H9 (cell line): ENCODE measurements at regions not wholly inside any gene's neighbourhood (a gene's known extent, or its start where the extent isn't known, plus 50 kb on each side); places are given as distances from the start of the nearest gene placed in this dataset.

Experiments used
- DNase-seq: peaks from one replicate; pipeline ENCODE4 v3.0.0-alpha.2; 2017
- H2AFZ ChIP-seq: one replicate; pipeline ENCODE4 v1.6.1; 2013; ENCODE audit warnings: mild to moderate bottlenecking, low read length, control low read depth, moderate library complexity
- H2AK5ac ChIP-seq: 2 replicates; pipeline ENCODE4 v1.6.1; 2013; ENCODE audit warnings: low read length, control low read depth, mixed read lengths; ENCODE audit not compliant: insufficient read length
- H2BK120ac ChIP-seq: one replicate; pipeline ENCODE4 v1.6.1; 2013; ENCODE audit warnings: low read depth, mild to moderate bottlenecking, low read length, control low read depth, inconsistent platforms; ENCODE audit not compliant: poor library complexity, severe bottlenecking
- H2BK12ac ChIP-seq: 2 replicates; pipeline ENCODE4 v1.6.1; 2013; ENCODE audit warnings: low read length, control low read depth, mixed read lengths, low read depth; ENCODE audit not compliant: insufficient read length
- H2BK15ac ChIP-seq: 2 replicates; pipeline ENCODE4 v1.6.1; 2013; ENCODE audit warnings: low read depth, low read length, control low read depth
- H2BK20ac ChIP-seq: one replicate; pipeline ENCODE4 v1.6.1; 2013; ENCODE audit warnings: low read depth, mild to moderate bottlenecking, low read length, control low read depth, inconsistent platforms; ENCODE audit not compliant: poor library complexity, severe bottlenecking
- H2BK5ac ChIP-seq: 2 replicates; pipeline ENCODE4 v1.6.1; 2013; ENCODE audit warnings: low read length, control low read depth, mixed read lengths; ENCODE audit not compliant: insufficient read length
- H3K14ac ChIP-seq: 2 replicates; pipeline ENCODE4 v1.6.1; 2013; ENCODE audit warnings: low read length, control low read depth; ENCODE audit not compliant: insufficient read depth
- H3K18ac ChIP-seq: 2 replicates; pipeline ENCODE4 v1.6.1; 2013; ENCODE audit warnings: low read depth, mild to moderate bottlenecking, mixed read lengths, low read length, control low read depth; ENCODE audit not compliant: insufficient read length
- H3K23ac ChIP-seq: 2 replicates; pipeline ENCODE4 v1.6.1; 2013; ENCODE audit warnings: low read length, control low read depth, mixed read lengths, low read depth; ENCODE audit not compliant: insufficient read length
- H3K23me2 ChIP-seq: 2 replicates; pipeline ENCODE4 v1.6.1; 2013; ENCODE audit warnings: low read depth, mild to moderate bottlenecking, mixed read lengths, low read length, control low read depth; ENCODE audit not compliant: insufficient read length, poor library complexity, severe bottlenecking
- H3K27ac ChIP-seq: 2 replicates; pipeline ENCODE4 v1.5.1; 2013; ENCODE audit warnings: low read length, control low read depth, mixed read lengths, low read depth; ENCODE audit not compliant: insufficient read length
- H3K27me3 ChIP-seq: 2 replicates; pipeline ENCODE4 v1.6.1; 2013; ENCODE audit warnings: low read length, control low read depth, inconsistent platforms; ENCODE audit not compliant: insufficient read depth
- H3K4ac ChIP-seq: 2 replicates; pipeline ENCODE4 v1.6.1; 2013; ENCODE audit warnings: low read depth, mild to moderate bottlenecking, control low read depth, inconsistent platforms, low read length, moderate library complexity
- H3K4me1 ChIP-seq: 2 replicates; pipeline ENCODE4 v1.6.1; 2013; ENCODE audit warnings: low read length, control low read depth, inconsistent platforms; ENCODE audit not compliant: insufficient read depth
- H3K4me2 ChIP-seq: 2 replicates; pipeline ENCODE4 v1.6.1; 2013; ENCODE audit warnings: low read length, control low read depth, mixed read lengths; ENCODE audit not compliant: insufficient read length, insufficient read depth
- H3K56ac ChIP-seq: 2 replicates; pipeline ENCODE4 v1.6.1; 2013; ENCODE audit warnings: low read depth, mild to moderate bottlenecking, mixed read lengths, low read length, control low read depth; ENCODE audit not compliant: insufficient read length
- H3K79me1 ChIP-seq: 2 replicates; pipeline ENCODE4 v1.6.1; 2013; ENCODE audit warnings: low read depth, mild to moderate bottlenecking, moderate library complexity, low read length, control low read depth, inconsistent platforms; ENCODE audit not compliant: insufficient read depth, poor library complexity, severe bottlenecking
- H3K79me2 ChIP-seq: 2 replicates; pipeline ENCODE4 v1.6.1; 2013; ENCODE audit warnings: low read length, control low read depth, inconsistent platforms; ENCODE audit not compliant: insufficient read depth
- H3K9ac ChIP-seq: 2 replicates; pipeline ENCODE4 v1.6.1; 2013; ENCODE audit warnings: low read length, control low read depth, mixed read lengths; ENCODE audit not compliant: insufficient read length; ENCODE audit errors: extremely low read depth
- H3K9me3 ChIP-seq: one replicate; pipeline ENCODE4 v1.6.1; 2013; ENCODE audit warnings: low read depth, low read length, inconsistent platforms; ENCODE audit not compliant: control insufficient read depth
- H3T11ph ChIP-seq: one replicate; pipeline ENCODE4 v1.6.1; 2013; ENCODE audit warnings: mild to moderate bottlenecking, low read length, control low read depth, inconsistent platforms
- H4K20me1 ChIP-seq: one replicate; pipeline ENCODE4 v1.6.1; 2013; ENCODE audit not compliant: control insufficient read depth, insufficient read length, insufficient read depth
- H4K5ac ChIP-seq: 2 replicates; pipeline ENCODE4 v1.6.1; 2013; ENCODE audit warnings: low read depth, mild to moderate bottlenecking, mixed read lengths, low read length, control low read depth; ENCODE audit not compliant: insufficient read length
- H4K8ac ChIP-seq: replicated peaks from 2 replicates; pipeline ENCODE4 v1.6.1; 2013; ENCODE audit warnings: low read length, control low read depth, mixed read lengths, low read depth; ENCODE audit not compliant: insufficient read length
- H4K91ac ChIP-seq: 2 replicates; pipeline ENCODE4 v1.6.1; 2013; ENCODE audit warnings: low read depth, mild to moderate bottlenecking, moderate library complexity, mixed read lengths, low read length, control low read depth; ENCODE audit not compliant: insufficient read length
- H3K27ac Mint-ChIP-seq, 3 experiments: 2 replicates in 2 of 3; 3 replicates in 1 of 3; pipeline ENCODE4 v1.8.0; 2020 to 2021; ENCODE audit warnings: mixed read lengths in 3 of 3, mild to moderate bottlenecking in 1 of 3, moderate library complexity in 1 of 3
- H3K27me3 Mint-ChIP-seq: 2 replicates; pipeline ENCODE4 v1.8.0; 2021; ENCODE audit warnings: low read depth, mild to moderate bottlenecking, moderate library complexity, mixed read lengths
- H3K36me3 Mint-ChIP-seq, 3 experiments: 2 replicates in 2 of 3; 3 replicates in 1 of 3; pipeline ENCODE4 v1.8.0; 2020 to 2021; ENCODE audit warnings: low read depth in 3 of 3, mixed read lengths in 3 of 3; ENCODE audit not compliant: insufficient read depth in 1 of 3
- H3K4me1 Mint-ChIP-seq, 2 experiments: 2 replicates each; pipeline ENCODE4 v1.8.0; 2020; ENCODE audit warnings: mixed read lengths in 2 of 2
- H3K4me3 Mint-ChIP-seq, 2 experiments: 2 replicates in 1 of 2; 3 replicates in 1 of 2; pipeline ENCODE4 v1.8.0; 2020 to 2021; ENCODE audit warnings: mild to moderate bottlenecking in 2 of 2, mixed read lengths in 2 of 2, moderate library complexity in 1 of 2
- H3K9me3 Mint-ChIP-seq, 2 experiments: 2 replicates in 1 of 2; 3 replicates in 1 of 2; pipeline ENCODE4 v1.8.0; 2020; ENCODE audit warnings: mild to moderate bottlenecking in 2 of 2, mixed read lengths in 2 of 2, moderate library complexity in 1 of 2
- CTCF ChIP-seq: fragments of 200-600 bp; sonication (generic); conservative IDR thresholded peaks from 3 replicates; pipeline ENCODE4 v1.8.0; 2021; ENCODE audit warnings: antibody characterized with exemption, mild to moderate bottlenecking
- WGBS: extraction: QIAGEN DNeasy Blood & Tissue Kit; methylation state at CpG from one replicate; pipeline ENCODE4 v1.1.7; 2013; ENCODE audit warnings: missing lambda C conversion rate, low lambda C conversion rate, mixed read lengths; ENCODE audit not compliant: insufficient read length; ENCODE audit errors: extremely low coverage; 5-methylcytosine and 5-hydroxymethylcytosine counted together

- Histone ChIP-seq H4K91ac (no peak overlapping the region), H2BK12ac (no peak overlapping the region), H4K20me1 (no peaks in the 10 kb centered on the region), H2BK20ac (no peak overlapping the region), H2AK5ac (no peak overlapping the region), H3K79me1 (no peaks in the 10 kb centered on the region), H3T11ph (no peak overlapping the region), H4K8ac (no peak overlapping the region), H2BK15ac (no peak overlapping the region), H3K23me2 (no peaks in the 10 kb centered on the region), H3K79me2 (no peaks in the 10 kb centered on the region), H3K18ac (no peak overlapping the region), H4K5ac (no peak overlapping the region), H3K14ac (no peak overlapping the region), H3K56ac (no peak overlapping the region), H3K4ac (no peak overlapping the region), H2BK120ac (no peak overlapping the region), H3K27me3 (no peaks in the 10 kb centered on the region), H3K9me3 (no peaks in the 10 kb centered on the region), H3K4me1 (no peaks in the 10 kb centered on the region), H3K4me2 (no peak overlapping the region), H2BK5ac (no peak overlapping the region), H3K9ac (no peak overlapping the region), H3K27ac (no peak overlapping the region), H3K23ac (no peak overlapping the region), H2AFZ (no peak overlapping the region)
- H3K27ac Mint-ChIP-seq = no peak overlapping the region
- peak; percentile 10 for DNase-seq
- WGBS = no CpG with 5 or more reads among the region's 10 CpGs
- peaks cover 24% of the 10 kb centered on the region for H3K27me3 Mint-ChIP-seq
- peaks cover 0 to 3% of the 10 kb centered on the region in 2 experiments; a peak in 2 of 4 replicates for H3K4me1 Mint-ChIP-seq
- no peak for TF ChIP-seq CTCF
- no peaks in the 10 kb centered on the region for H3K36me3 Mint-ChIP-seq
- no peak overlapping the region; a peak in 1 of 5 replicates for H3K4me3 Mint-ChIP-seq
- H3K9me3 Mint-ChIP-seq = no peaks in the 10 kb centered on the region; a peak in 1 of 5 replicates
Observed at GRCh38 chr14:101132051-101132571, 228.6 kb upstream of the RTL1 start.
